ENCODE measurements at regions not wholly inside any gene's neighbourhood (a gene's known extent, or its start where the extent isn't known, plus 50 kb on each side); places are given as distances from the start of the nearest gene placed in this dataset.
"Not testable (repeated sequence)": the region's sequence is repeated elsewhere in the genome, so short reads cannot be mapped to it uniquely, and the experiment has no call there.

DNA sequence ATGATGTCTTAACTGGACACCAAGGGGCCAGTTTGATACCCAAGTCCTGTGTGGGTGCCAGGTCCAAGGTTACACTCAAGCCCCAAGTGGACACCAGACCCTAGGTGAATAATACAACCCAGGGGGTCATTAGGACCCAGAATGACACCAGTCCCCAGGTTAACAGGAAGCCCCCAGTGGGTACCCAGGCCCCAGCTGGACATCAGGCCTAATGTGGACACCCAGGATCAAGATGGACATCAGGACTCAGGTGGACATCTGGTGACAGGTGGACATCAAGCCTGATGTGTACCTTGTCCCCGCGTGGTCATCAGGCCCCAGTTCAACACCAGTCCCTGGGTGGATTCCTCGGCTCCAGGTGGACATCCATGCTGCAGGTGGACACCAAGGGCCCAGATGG is 1273.0 kb downstream of the FOXD4L5 start:
- H3K4me1 ChIP-seq (ENCODE audit: control insufficient read depth in 1 of 2, insufficient read depth in 2 of 2, low read depth in 1 of 2, low read length in 1 of 2); H3K9ac ChIP-seq; DNase-seq; H4K20me1 ChIP-seq (ENCODE audit: insufficient read depth); H3K27ac ChIP-seq (ENCODE audit: low read depth in 2 of 2, low read length in 1 of 2); CTCF ChIA-PET; H2AFZ ChIP-seq (ENCODE audit: low read depth); H3K9me3 ChIP-seq; H3K79me2 ChIP-seq (ENCODE audit: insufficient read depth); H3K36me3 ChIP-seq (replicated peaks in 1 of 2; ENCODE audit: control insufficient read depth in 1 of 2, insufficient read depth in 2 of 2, low read length in 1 of 2); H3K4me3 ChIP-seq (ENCODE audit: low read depth in 2 of 2, low read length in 1 of 2); POLR2A ChIA-PET; H3K4me2 ChIP-seq; H3F3A ChIP-seq (replicated peaks; ENCODE audit: insufficient read depth); H3K9me2 ChIP-seq; H3K27me3 ChIP-seq (ENCODE audit: insufficient read depth): not testable (repeated sequence)
- WGBS (ENCODE audit: low lambda C conversion rate), result no CpG with 5 or more reads among the region's 3 CpGs

DNA sequence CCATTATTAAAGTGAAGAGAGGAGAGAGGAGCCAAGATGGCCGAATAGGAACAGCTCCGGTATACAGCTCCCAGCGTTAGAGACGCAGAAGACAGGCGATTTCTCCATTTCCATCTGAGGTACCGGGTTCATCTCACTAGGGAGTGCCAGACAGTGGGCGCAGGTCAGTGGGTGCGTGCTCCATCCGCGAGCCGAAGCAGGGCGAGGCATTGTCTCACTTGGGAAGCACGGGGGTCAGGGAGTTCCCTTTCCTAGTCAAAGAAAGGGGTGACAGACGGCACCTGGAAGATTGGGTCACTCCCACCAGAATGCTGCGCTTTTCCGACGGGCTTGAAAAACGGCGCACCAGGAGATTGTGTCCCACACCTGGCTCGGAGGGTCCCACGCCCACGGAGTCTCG is 1305.3 kb downstream of the FOXD4L5 start:
- H3K4me3 ChIP-seq (ENCODE audit: low read depth in 2 of 2, low read length in 1 of 2); H3K27me3 ChIP-seq (ENCODE audit: insufficient read depth); CTCF ChIA-PET; H3K4me2 ChIP-seq; POLR2A ChIA-PET; H3K79me2 ChIP-seq (ENCODE audit: insufficient read depth); H3F3A ChIP-seq (replicated peaks; ENCODE audit: insufficient read depth); H3K4me1 ChIP-seq (ENCODE audit: control insufficient read depth in 1 of 2, insufficient read depth in 2 of 2, low read depth in 1 of 2, low read length in 1 of 2); H3K27ac ChIP-seq (ENCODE audit: low read depth in 2 of 2, low read length in 1 of 2); H3K9me3 ChIP-seq; H4K20me1 ChIP-seq (ENCODE audit: insufficient read depth); H3K9ac ChIP-seq; H3K36me3 ChIP-seq (replicated peaks in 1 of 2; ENCODE audit: control insufficient read depth in 1 of 2, insufficient read depth in 2 of 2, low read length in 1 of 2); H2AFZ ChIP-seq (ENCODE audit: low read depth); H3K9me2 ChIP-seq; DNase-seq: not testable (repeated sequence)
- 39% methylated on average over 3 of the region's 23 CpGs for WGBS (ENCODE audit: low lambda C conversion rate)

Small RNA genes lying in the stretch of these regions (small RNA-seq; reads per million reads assigned to genes)
- gene RF00026, result 0 reads per million in 7 experiments

Measured in SK-N-SH (cell line).